ENCODE measurements at regions not wholly inside any gene's neighbourhood (a gene's known extent, or its start where the extent isn't known, plus 50 kb on each side); places are given as distances from the start of the nearest gene placed in this dataset.

- DNase-seq: no peak
Observed at GRCh38 chr3:150117076-150117475, 146.4 kb upstream of the PFN2 start.

GRCh38 chr3:150116196-150116595, 145.5 kb upstream of the PFN2 start:
- DNase-seq: no peak

GRCh38 chr3:150114873-150115540, 144.3 kb upstream of the PFN2 start:
- DNase-seq: no peak

GRCh38 chr3:150114273-150114672, 143.6 kb upstream of the PFN2 start:
- no peak for DNase-seq

GRCh38 chr3:150110097-150110496, 139.4 kb upstream of the PFN2 start:
- DNase-seq: no peak

GRCh38 chr3:150107429-150108175, 136.9 kb upstream of the PFN2 start:
- DNase-seq: no peak

- peak; percentile 86 for DNase-seq
Observed at GRCh38 chr3:150106740-150107428, 136.2 kb upstream of the PFN2 start.

- DNase-seq: no peak
Observed at GRCh38 chr3:150105886-150106612, 135.4 kb upstream of the PFN2 start.

GRCh38 chr3:150105025-150105424, 134.3 kb upstream of the PFN2 start:
- DNase-seq: no peak

- DNase-seq: no peak
Observed at GRCh38 chr3:150104564-150104963, 133.9 kb upstream of the PFN2 start.

- DNase-seq: no peak
Observed at GRCh38 chr3:150101016-150101415, 130.3 kb upstream of the PFN2 start.

- no peak for DNase-seq
Observed at GRCh38 chr3:150098621-150099020, 127.9 kb upstream of the PFN2 start.

GRCh38 chr3:150097588-150097890, 126.8 kb upstream of the PFN2 start:
- DNase-seq: peak; percentile 43

- DNase-seq: no peak
Observed at GRCh38 chr3:150096700-150097587, 126.2 kb upstream of the PFN2 start.

GRCh38 chr3:150094150-150094933, 123.6 kb upstream of the PFN2 start:
- no peak for DNase-seq

- DNase-seq: no peak
Observed at GRCh38 chr3:150091626-150092025, 120.9 kb upstream of the PFN2 start.

- DNase-seq: no peak
Observed at GRCh38 chr3:150090877-150091276, 120.2 kb upstream of the PFN2 start.

GRCh38 chr3:150090006-150090405, 119.3 kb upstream of the PFN2 start:
- no peak for DNase-seq

- no peak for DNase-seq
Observed at GRCh38 chr3:150084128-150084527, 113.4 kb upstream of the PFN2 start.

- no peak for DNase-seq
Observed at GRCh38 chr3:150083655-150084042, 113.0 kb upstream of the PFN2 start.

- no peak for DNase-seq
Observed at GRCh38 chr3:150082898-150083654, 112.4 kb upstream of the PFN2 start.

Measured in NCI-H226 (cell line).